Muscle of leg (tissue), 3 donors: ENCODE measurements at regions not wholly inside any gene's neighbourhood (a gene's known extent, or its start where the extent isn't known, plus 50 kb on each side); places are given as distances from the start of the nearest gene placed in this dataset.

Experiments used
- DNase-seq: peaks from one replicate; pipeline ENCODE4 v3.0.0; 2013
- H3K27ac ChIP-seq: one replicate; pipeline ENCODE4 v1.5.1; 2013; ENCODE audit warnings: mild to moderate bottlenecking, low read length, control low read depth
- H3K27me3 ChIP-seq: one replicate; pipeline ENCODE4 v1.6.1; 2013; ENCODE audit warnings: low read length; ENCODE audit not compliant: control insufficient read depth, insufficient read depth
- H3K36me3 ChIP-seq: one replicate; pipeline ENCODE4 v1.6.1; 2013; ENCODE audit warnings: low read length; ENCODE audit not compliant: control insufficient read depth, insufficient read depth
- H3K4me1 ChIP-seq: one replicate; pipeline ENCODE4 v1.6.1; 2013; ENCODE audit warnings: low read length; ENCODE audit not compliant: control insufficient read depth, insufficient read depth
- H3K4me3 ChIP-seq: one replicate; pipeline ENCODE4 v1.5.1; 2013; ENCODE audit warnings: low read length, control low read depth
- H3K9me3 ChIP-seq: replicated peaks from 2 replicates; pipeline ENCODE4 v1.6.1; 2013; ENCODE audit warnings: low read depth, low read length; ENCODE audit not compliant: control insufficient read depth
- WGBS: methylation state at CpG from one replicate; pipeline ENCODE4 v1.1.5; 2013; ENCODE audit warnings: missing lambda C conversion rate; ENCODE audit not compliant: insufficient coverage; 5-methylcytosine and 5-hydroxymethylcytosine counted together

DNA sequence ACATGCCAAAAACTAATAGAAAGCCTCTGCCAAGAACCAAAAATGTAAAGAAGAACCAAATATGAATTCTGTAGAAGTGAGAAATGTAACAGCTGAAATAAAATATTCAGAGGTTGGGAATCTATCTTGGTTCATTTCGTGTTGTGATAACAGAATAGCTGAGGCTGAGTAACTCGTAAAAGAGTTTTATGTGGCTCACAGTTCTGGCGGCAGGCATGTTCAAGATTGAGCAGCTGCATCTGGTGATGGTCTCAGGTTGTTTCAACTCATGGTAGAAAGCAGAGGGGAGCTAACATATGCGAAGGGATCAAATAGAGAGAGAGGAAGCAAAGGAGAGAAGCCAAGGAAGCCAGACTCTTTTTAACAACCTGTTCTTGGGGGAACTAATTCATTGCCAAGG lies 717.2 kb downstream of the TNS3 start:
- Histone ChIP-seq H3K4me1 (peaks cover 6% of the 10 kb centered on the region), H3K27me3 (no peaks in the 10 kb centered on the region), H3K9me3 (no peaks in the 10 kb centered on the region), H3K4me3 (no peak overlapping the region), H3K36me3 (no peaks in the 10 kb centered on the region), H3K27ac (no peak overlapping the region)
- peak; percentile 14 for DNase-seq
- WGBS = 45% methylated on average over 3 of the region's 4 CpGs

DNA sequence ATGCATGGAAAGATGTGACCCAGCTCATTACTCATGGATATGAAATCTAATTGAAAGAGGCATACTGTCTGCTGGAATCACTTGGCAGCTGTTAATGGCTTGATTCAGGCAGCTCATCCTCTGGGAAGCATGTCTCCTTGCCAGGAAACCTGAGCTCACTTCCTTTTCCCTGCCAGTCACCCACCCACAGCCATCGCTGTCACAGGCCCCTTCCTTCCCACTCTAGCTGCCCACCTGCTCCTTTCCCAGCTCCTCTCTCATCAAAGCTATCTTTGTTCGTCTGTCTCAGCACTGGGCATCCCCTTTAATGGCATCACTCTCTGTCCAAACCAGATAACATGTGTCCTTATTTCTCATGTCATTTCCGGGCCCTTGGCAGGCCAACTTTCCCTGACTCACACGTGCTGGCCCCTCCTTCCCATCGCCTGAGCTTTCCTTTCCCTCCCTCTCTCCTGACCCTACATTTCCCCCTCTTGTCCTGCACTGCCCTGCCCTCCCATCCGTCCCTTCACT lies 721.9 kb downstream of the TNS3 start:
- no peaks in the 10 kb centered on the region for H3K36me3 ChIP-seq
- H3K27ac ChIP-seq = peak overlapping the region; percentile 15
- peaks cover 6% of the 10 kb centered on the region for H3K4me1 ChIP-seq
- peak; percentile 68 for DNase-seq
- no peaks in the 10 kb centered on the region for H3K9me3 ChIP-seq
- WGBS = 36% methylated on average over 6 of the region's 6 CpGs
- H3K27me3 ChIP-seq = no peaks in the 10 kb centered on the region
- no peak overlapping the region for H3K4me3 ChIP-seq

DNA sequence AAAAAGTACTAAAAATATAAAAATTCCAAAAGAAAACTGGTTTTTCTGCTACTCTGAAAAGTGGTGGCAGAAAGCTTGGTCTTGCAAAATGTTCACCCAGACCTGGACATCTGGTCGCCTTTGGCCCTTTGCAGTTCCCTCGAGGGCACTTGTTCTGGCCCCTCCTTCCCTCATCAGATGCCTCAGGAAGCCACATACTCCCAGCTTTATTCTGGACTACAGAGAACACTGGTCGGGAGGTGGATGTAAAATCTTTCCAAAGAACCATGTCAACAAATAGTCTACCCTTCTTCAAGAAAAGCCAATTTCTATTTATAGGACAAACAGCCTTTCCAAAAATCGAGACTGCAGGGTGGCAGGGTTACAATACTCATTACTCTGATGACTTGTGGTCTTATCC lies 726.1 kb downstream of the TNS3 start:
- WGBS = no CpG with 5 or more reads among the region's 4 CpGs
- H3K27ac ChIP-seq = no peak overlapping the region
- H3K9me3 ChIP-seq = no peaks in the 10 kb centered on the region
- H3K36me3 ChIP-seq = no peaks in the 10 kb centered on the region
- no peak for DNase-seq
- H3K4me1 ChIP-seq = peaks cover 8% of the 10 kb centered on the region
- no peaks in the 10 kb centered on the region for H3K27me3 ChIP-seq
- no peak overlapping the region for H3K4me3 ChIP-seq

DNA sequence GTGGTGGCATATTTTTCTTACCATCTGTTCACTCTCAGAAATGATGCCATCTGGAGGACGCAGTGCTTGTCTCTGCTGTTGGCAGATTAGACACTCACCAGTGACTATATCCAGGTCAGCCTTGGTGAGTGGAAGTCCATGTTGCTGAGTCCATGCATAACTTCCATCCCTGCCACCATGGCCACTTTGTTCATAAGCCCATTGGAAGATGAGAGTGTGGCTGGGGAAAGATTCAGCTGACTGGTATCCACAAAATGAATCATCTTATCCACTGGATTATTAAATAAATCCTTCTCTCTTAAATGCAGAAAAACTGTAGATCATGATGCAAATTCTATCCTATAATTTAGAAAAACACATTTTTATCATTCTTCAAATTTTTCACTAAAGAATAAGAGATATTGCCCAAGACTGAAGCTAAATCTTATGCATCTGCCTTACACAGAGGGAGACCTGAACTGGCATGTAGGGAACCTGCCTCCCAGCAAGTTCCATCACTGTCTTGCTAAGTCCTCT lies 726.9 kb downstream of the TNS3 start:
- DNase-seq = peak; percentile 16
- WGBS = no CpG with 5 or more reads among the region's 1 CpG
- no peaks in the 10 kb centered on the region for H3K9me3 ChIP-seq
- H3K27me3 ChIP-seq = no peaks in the 10 kb centered on the region
- H3K4me1 ChIP-seq = peaks cover 5% of the 10 kb centered on the region
- no peak overlapping the region for H3K27ac ChIP-seq
- no peaks in the 10 kb centered on the region for H3K36me3 ChIP-seq
- H3K4me3 ChIP-seq = no peak overlapping the region

DNA sequence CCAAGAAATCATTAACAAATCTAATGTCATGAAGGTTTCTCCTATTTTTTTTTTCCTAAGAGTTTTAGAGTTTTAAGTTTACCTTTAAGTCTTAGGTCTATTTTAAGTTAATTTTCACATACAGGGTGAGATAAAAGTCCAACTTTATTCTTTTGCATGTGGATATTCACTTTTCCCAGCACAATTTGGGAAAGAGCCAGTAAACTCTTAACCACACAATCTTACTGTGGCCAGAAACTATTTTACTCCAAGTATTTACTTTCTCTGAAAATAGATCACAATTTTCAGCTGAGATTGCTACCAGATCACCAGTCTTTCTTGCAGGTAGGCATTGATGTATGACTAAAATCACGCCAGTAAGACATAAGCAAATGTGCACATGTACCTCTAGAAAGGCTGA lies 728.5 kb downstream of the TNS3 start:
- Histone ChIP-seq H3K4me3 (no peak overlapping the region), H3K27me3 (no peaks in the 10 kb centered on the region), H3K27ac (no peak overlapping the region), H3K4me1 (peaks cover 2% of the 10 kb centered on the region), H3K36me3 (no peaks in the 10 kb centered on the region), H3K9me3 (no peaks in the 10 kb centered on the region)
- no CpG with 5 or more reads among the region's 1 CpG for WGBS
- DNase-seq = peak; percentile 77

DNA sequence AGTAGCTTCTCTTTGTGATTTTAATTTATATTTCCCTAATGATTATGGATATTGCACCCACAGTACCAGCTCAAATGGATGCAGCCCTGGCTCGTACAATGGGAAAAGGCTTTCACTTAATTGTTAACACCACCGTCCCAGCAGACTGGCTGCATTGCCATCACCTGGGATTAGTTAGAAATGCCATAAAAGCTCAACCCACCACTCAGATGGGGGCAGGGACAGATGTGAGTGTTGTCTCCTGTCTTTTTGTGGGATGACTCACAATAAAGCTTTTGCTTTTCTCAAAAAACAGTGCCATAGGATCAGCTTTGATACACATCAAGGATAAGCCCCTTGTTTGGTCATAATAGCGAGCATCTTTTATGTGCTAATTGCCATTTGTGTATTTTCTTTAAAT lies 729.1 kb downstream of the TNS3 start:
- Histone ChIP-seq H3K4me3 (no peak overlapping the region), H3K4me1 (peaks cover 2% of the 10 kb centered on the region), H3K27ac (no peak overlapping the region), H3K36me3 (no peaks in the 10 kb centered on the region), H3K9me3 (no peaks in the 10 kb centered on the region), H3K27me3 (no peaks in the 10 kb centered on the region)
- no CpG with 5 or more reads among the region's 3 CpGs for WGBS
- DNase-seq = no peak

DNA sequence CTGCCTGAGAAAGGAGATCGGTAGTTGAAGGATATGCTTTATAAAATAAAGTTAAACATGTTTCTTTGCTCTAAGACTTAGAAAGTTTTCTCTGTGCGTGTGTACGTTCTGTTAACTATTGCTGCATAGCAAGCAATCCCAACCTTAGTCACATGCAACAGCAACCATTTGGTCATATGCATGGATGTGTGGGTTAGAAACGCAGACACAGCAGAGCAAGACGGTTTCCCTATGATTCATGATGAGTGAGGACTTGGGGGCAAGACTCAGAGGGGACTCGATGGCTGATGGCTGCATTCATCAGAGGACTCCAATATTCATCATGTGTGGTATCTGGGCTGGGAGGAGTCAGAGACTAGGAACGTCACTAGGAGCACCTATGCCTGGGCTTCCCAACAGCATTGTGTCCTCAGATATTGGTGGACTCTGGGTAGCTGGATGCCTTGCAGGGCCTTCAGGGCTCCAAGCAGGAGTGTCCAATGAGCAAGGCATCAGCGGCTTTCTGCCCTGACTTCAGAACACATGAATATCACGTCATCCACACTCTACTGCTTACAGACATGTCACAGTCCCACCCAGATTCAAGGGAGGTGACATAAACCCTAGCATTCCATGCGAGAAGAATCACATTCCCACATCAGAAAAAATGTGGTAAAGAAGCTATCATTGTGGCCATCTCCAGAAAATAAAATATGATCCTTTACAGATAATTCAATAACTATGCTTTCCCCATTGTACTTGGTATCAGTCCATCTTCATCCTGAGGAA lies 731.2 kb downstream of the TNS3 start:
- H3K4me1 ChIP-seq = peaks cover 2% of the 10 kb centered on the region
- WGBS = 95% methylated on average over 4 of the region's 10 CpGs
- H3K4me3 ChIP-seq = no peak overlapping the region
- DNase-seq = no peak
- no peaks in the 10 kb centered on the region for H3K27me3 ChIP-seq
- H3K9me3 ChIP-seq = no peaks in the 10 kb centered on the region
- H3K27ac ChIP-seq = no peak overlapping the region
- no peaks in the 10 kb centered on the region for H3K36me3 ChIP-seq

DNA sequence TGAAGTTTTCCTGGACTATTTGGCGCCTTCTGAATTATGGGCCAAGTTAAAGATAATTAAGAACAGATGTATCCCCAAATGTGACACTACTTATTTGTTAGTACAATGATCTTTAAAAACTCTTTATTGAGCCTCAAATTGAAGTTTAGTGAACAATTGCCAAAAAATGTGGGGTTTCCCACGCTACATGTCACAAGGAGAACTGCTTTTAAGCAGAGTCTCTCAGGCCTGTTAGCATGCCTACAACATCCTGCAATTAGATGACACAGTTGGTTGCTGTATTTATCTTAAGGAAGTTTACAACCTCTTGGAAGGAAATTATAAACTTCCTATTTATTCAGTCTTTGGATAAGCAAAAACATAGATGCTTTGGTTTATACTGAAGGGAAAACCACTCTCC lies 733.0 kb downstream of the TNS3 start:
- peak; percentile 44 for DNase-seq
- no CpG with 5 or more reads among the region's 2 CpGs for whole genome bisulfite sequencing
- no peaks in the 10 kb centered on the region for H3K27me3 ChIP-seq
- no peak overlapping the region for H3K4me3 ChIP-seq
- no peak overlapping the region for H3K27ac ChIP-seq
- no peaks in the 10 kb centered on the region for H3K36me3 ChIP-seq
- no peaks in the 10 kb centered on the region for H3K4me1 ChIP-seq
- no peaks in the 10 kb centered on the region for H3K9me3 ChIP-seq

DNA sequence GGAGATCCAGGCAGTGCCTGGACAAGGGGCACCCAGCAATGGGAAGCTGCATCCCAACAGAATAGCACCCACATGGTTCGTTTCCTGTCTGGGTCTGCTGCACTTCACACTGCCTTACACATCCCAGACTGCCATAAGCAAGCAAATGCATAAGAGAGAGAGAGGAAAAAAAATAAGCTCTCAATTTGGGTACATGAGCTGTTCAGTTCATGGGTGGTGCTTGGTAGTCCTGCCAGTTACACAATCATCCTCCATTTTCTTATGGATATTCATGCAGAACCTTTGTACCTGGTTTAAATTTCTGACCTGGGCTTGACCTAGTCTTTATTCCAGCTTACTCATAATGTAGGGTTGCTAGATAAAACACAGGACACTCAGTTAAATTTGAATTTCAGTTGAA lies 733.6 kb downstream of the TNS3 start:
- Histone ChIP-seq H3K27ac (no peak overlapping the region), H3K4me3 (no peak overlapping the region), H3K9me3 (no peaks in the 10 kb centered on the region), H3K27me3 (no peaks in the 10 kb centered on the region), H3K4me1 (no peaks in the 10 kb centered on the region), H3K36me3 (no peaks in the 10 kb centered on the region)
- no peak for DNase-seq
- whole genome bisulfite sequencing = no CpG with 5 or more reads among the region's 1 CpG

DNA sequence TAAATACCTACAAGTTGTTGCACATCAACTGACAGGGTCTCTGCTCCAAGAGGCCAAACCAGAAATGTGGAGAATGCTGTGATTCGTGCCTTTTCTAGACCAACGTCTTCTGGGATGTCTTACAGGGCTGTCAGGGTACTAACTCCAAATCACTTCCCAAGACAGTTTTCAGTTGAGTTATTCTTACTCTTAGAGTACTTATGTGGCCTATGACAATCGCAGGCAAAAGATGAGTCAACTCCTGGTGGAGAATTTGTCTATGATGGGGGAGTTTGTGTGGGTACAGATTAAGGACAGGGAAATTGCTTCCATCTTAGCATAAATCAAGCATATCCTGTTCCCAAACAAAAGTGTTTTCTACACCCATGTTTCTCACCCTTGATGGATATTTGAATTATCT lies 734.8 kb downstream of the TNS3 start:
- DNase-seq = no peak
- Histone ChIP-seq H3K9me3 (no peaks in the 10 kb centered on the region), H3K27ac (no peak overlapping the region), H3K36me3 (no peaks in the 10 kb centered on the region), H3K4me3 (no peak overlapping the region), H3K27me3 (no peaks in the 10 kb centered on the region), H3K4me1 (no peaks in the 10 kb centered on the region)
- no CpG with 5 or more reads among the region's 3 CpGs for WGBS
